PC-3 (cell line): ENCODE measurements at regions not wholly inside any gene's neighbourhood (a gene's known extent, or its start where the extent isn't known, plus 50 kb on each side); places are given as distances from the start of the nearest gene placed in this dataset.

Source experiments
- ATAC-seq: fragments of 200-7000 bp; cut with Tn5 transposase; 2 replicates; pipeline ENCODE4 v1.9.1; 2020; ENCODE audit warnings: mild to moderate bottlenecking, moderate library complexity
- BruUV-seq: library from RNA; stranded (reverse); fragments of 400-500 nt; replicated peaks from 2 replicates; lab custom pipeline; 2021; lab: Mats Ljungman, UMichigan
- CTCF ChIA-PET: fragments of 300-600 bp; sonication (Branson Sonifier 250); formaldehyde crosslinking; loops from one replicate; lab custom pipeline; 2022; ENCODE audit warnings: antibody characterized with exemption; lab: Charles Lee
- POLR2A ChIA-PET: fragments of 300-600 bp; sonication (Branson Sonifier 250); formaldehyde crosslinking; loops from one replicate; lab custom pipeline; 2022; ENCODE audit warnings: antibody characterized with exemption; ENCODE audit not compliant: unreplicated experiment; lab: Charles Lee
- DNase-seq: peaks from one replicate; pipeline ENCODE4 v3.0.0-alpha.2; 2015
- H2AFZ ChIP-seq: fragments of 300-600 bp; sonication (generic); 2 replicates; pipeline ENCODE4 v1.6.0; 2016; ENCODE audit warnings: antibody characterized with exemption, low read length
- H3F3A ChIP-seq: fragments of 300-600 bp; sonication (generic); one replicate; pipeline ENCODE4 v1.6.0; 2017; ENCODE audit warnings: antibody characterized with exemption, low read length, control low read depth, mild to moderate bottlenecking; ENCODE audit not compliant: unreplicated experiment
- H3K27ac ChIP-seq: fragments of 300-600 bp; sonication (generic); 2 replicates; pipeline ENCODE4 v1.5.1; 2016; ENCODE audit warnings: mild to moderate bottlenecking, low read length
- H3K27me3 ChIP-seq: fragments of 300-600 bp; sonication (generic); 2 replicates; pipeline ENCODE4 v1.6.1; 2016; ENCODE audit warnings: low read length, mixed read lengths
- H3K36me3 ChIP-seq: fragments of 300-600 bp; sonication (generic); 2 replicates; pipeline ENCODE4 v1.6.1; 2016; ENCODE audit warnings: low read depth, mixed run types, low read length, mixed read lengths
- H3K4me1 ChIP-seq: fragments of 300-600 bp; sonication (generic); 2 replicates; pipeline ENCODE4 v1.5.1; 2016; ENCODE audit warnings: low read length; ENCODE audit not compliant: insufficient read depth
- H3K4me2 ChIP-seq: fragments of 300-600 bp; sonication (generic); 2 replicates; pipeline ENCODE4 v1.6.0; 2016; ENCODE audit warnings: low read length
- H3K4me3 ChIP-seq: fragments of 300-600 bp; sonication (generic); 2 replicates; pipeline ENCODE4 v1.5.1; 2016; ENCODE audit warnings: mild to moderate bottlenecking, low read length, mixed read lengths
- H3K79me2 ChIP-seq: fragments of 300-600 bp; sonication (generic); 2 replicates; pipeline ENCODE4 v1.6.1; 2017; ENCODE audit warnings: low read length, mixed read lengths
- H3K9ac ChIP-seq: fragments of 300-600 bp; sonication (generic); 2 replicates; pipeline ENCODE4 v1.6.0; 2016; ENCODE audit warnings: mild to moderate bottlenecking, low read length
- H3K9me2 ChIP-seq: fragments of 300-600 bp; sonication (generic); replicated peaks from 2 replicates; pipeline ENCODE4 v1.6.1; 2016; ENCODE audit warnings: mixed run types, low read length, mixed read lengths
- H3K9me3 ChIP-seq: fragments of 300-600 bp; sonication (generic); 2 replicates; pipeline ENCODE4 v1.6.1; 2016; ENCODE audit warnings: low read length, mixed read lengths
- H4K20me1 ChIP-seq: fragments of 300-600 bp; sonication (generic); 2 replicates; pipeline ENCODE4 v1.6.1; 2016; ENCODE audit warnings: low read length, mixed read lengths
- CTCF ChIP-seq: fragments of 300-600 bp; sonication (generic); conservative IDR thresholded peaks from 2 replicates; pipeline ENCODE4 v1.5.1; 2017; ENCODE audit warnings: antibody characterized with exemption, low read depth, mild to moderate bottlenecking, low read length
- EZH2 ChIP-seq: fragments of 300-600 bp; sonication (generic); IDR thresholded peaks from one replicate; pipeline ENCODE4 v1.6.1; 2017; ENCODE audit warnings: antibody characterized with exemption, mild to moderate bottlenecking, low read length; ENCODE audit not compliant: unreplicated experiment
- EZH2phosphoT487 ChIP-seq: fragments of 300-600 bp; sonication (generic); IDR thresholded peaks from 2 replicates; pipeline ENCODE4 v1.6.1; 2018; ENCODE audit warnings: mild to moderate bottlenecking, antibody characterized with exemption, low read length, borderline replicate concordance
- intact Hi-C: fragments of 100-400 bp; cut with micrococcal nuclease; formaldehyde crosslinking; loops from 2 replicates; pipeline ENCODE4 v1.9.0; 2023

- Histone ChIP-seq H3K36me3 (no peaks in the 10 kb centered on the region), H2AFZ (peak overlapping the region; percentile 24; the same call in 1 of the 2 replicates), H3K27ac (peak overlapping the region; percentile 93), H3K9ac (peak overlapping the region; percentile 64), H3K4me2 (peak overlapping the region; percentile 58), H4K20me1 (no peaks in the 10 kb centered on the region), H3F3A (peaks cover 6% of the 10 kb centered on the region), H3K27me3 (no peaks in the 10 kb centered on the region), H3K79me2 (no peaks in the 10 kb centered on the region), H3K4me1 (peaks cover 37% of the 10 kb centered on the region), H3K4me3 (no peak overlapping the region), H3K9me2 (no peaks in the 10 kb centered on the region), H3K9me3 (no peaks in the 10 kb centered on the region)
- ATAC-seq (peak; percentile 92), DNase-seq (peak; percentile 97)
- intact Hi-C loops, result loop anchor here (5.0 to 10.0 kb wide), 7 partner anchors 183 to 937 kb away; partner anchors contain the start of gene IRS1
- BruUV-seq, result no TSS peak
- TF ChIP-seq CTCF (no peak), EZH2 (no peak)
- CTCF ChIA-PET, result interaction anchor here (1.0 kb wide), 1 partner anchor 723 kb away, joined by 3 read pairs; no protein-coding TSS in a partner anchor
- POLR2A ChIA-PET, result no interaction called here
Observed at GRCh38 chr2:226611944-226612318, 187.7 kb downstream of the IRS1 start.

- Histone ChIP-seq H2AFZ (peak overlapping the region; percentile 24), H3K4me3 (0 out of 2 replicates have a peak overlapping the region, but pooled peaks have one; percentile 20), H3K4me1 (peaks cover 37% of the 10 kb centered on the region), H3K36me3 (no peaks in the 10 kb centered on the region), H3K4me2 (peak overlapping the region; percentile 58), H3K27ac (peak overlapping the region; percentile 93), H3K9me3 (no peaks in the 10 kb centered on the region), H4K20me1 (no peaks in the 10 kb centered on the region), H3K9ac (peak overlapping the region; percentile 64), H3K79me2 (no peaks in the 10 kb centered on the region), H3F3A (peaks cover 6% of the 10 kb centered on the region), H3K27me3 (no peaks in the 10 kb centered on the region), H3K9me2 (no peaks in the 10 kb centered on the region)
- POLR2A ChIA-PET, result no interaction called here
- TF ChIP-seq CTCF (no peak), EZH2phosphoT487 (no peak), EZH2 (no peak)
- CTCF ChIA-PET, result interaction anchor here (1.0 kb wide), 1 partner anchor 722 kb away, joined by 3 read pairs; no protein-coding TSS in a partner anchor
- DNase-seq (peak; percentile 50), ATAC-seq (peak; percentile 31)
- BruUV-seq, result TSS peak; percentile 96
- intact Hi-C loops, result loop anchor here (5.0 to 10.0 kb wide), 7 partner anchors 183 to 937 kb away; partner anchors contain the start of gene IRS1
Observed at GRCh38 chr2:226611196-226611943, 188.2 kb downstream of the IRS1 start.

- Histone ChIP-seq H3K9ac (no peak overlapping the region), H3K27ac (no peak overlapping the region), H3K9me3 (no peaks in the 10 kb centered on the region), H3K4me3 (no peak overlapping the region), H2AFZ (no peak overlapping the region), H3K27me3 (no peaks in the 10 kb centered on the region), H3K4me1 (peaks cover 27% of the 10 kb centered on the region), H3K4me2 (no peak overlapping the region), H3K36me3 (no peaks in the 10 kb centered on the region), H3K9me2 (no peaks in the 10 kb centered on the region), H4K20me1 (no peaks in the 10 kb centered on the region), H3K79me2 (no peaks in the 10 kb centered on the region), H3F3A (peaks cover 6% of the 10 kb centered on the region)
- TF ChIP-seq EZH2 (no peak), CTCF (no peak), EZH2phosphoT487 (no peak)
- intact Hi-C loops, result no loop called here
- ATAC-seq, result no peak
- CTCF ChIA-PET, result no interaction called here
- DNase-seq, result no peak
- BruUV-seq, result no TSS peak
- POLR2A ChIA-PET, result no interaction called here
Observed at GRCh38 chr2:226609366-226609765, 190.3 kb downstream of the IRS1 start.
